Liver (tissue), 3 donors: ENCODE measurements at regions not wholly inside any gene's neighbourhood (a gene's known extent, or its start where the extent isn't known, plus 50 kb on each side); places are given as distances from the start of the nearest gene placed in this dataset.

ENCODE experiments used
- CTCF ChIP-seq: fragments of 150-350 bp; IDR thresholded peaks from 2 replicates; pipeline ENCODE4 v1.5.1; 2017; ENCODE audit warnings: improper control_type of control experiment, low read depth, low read length; ENCODE audit not compliant: missing input control
- EGR1 ChIP-seq, 2 donors: IDR thresholded peaks; 2 replicates each; pipeline ENCODE4 v1.6.1; 2016 to 2018; ENCODE audit warnings: antibody characterized with exemption in 2 of 2, low read depth in 2 of 2
- GABPA ChIP-seq, 2 donors: IDR thresholded peaks in 1 of 2; conservative IDR thresholded peaks in 1 of 2; 2 replicates each; pipeline ENCODE4 v1.6.1; 2016; ENCODE audit warnings: antibody characterized with exemption in 2 of 2, mild to moderate bottlenecking in 1 of 2, moderate library complexity in 1 of 2
- RAD21 ChIP-seq, 2 donors: IDR thresholded peaks; 2 replicates each; pipeline ENCODE4 v1.6.1; 2016; ENCODE audit warnings: antibody characterized with exemption in 2 of 2, mild to moderate bottlenecking in 2 of 2
- TAF1 ChIP-seq: conservative IDR thresholded peaks from 2 replicates; pipeline ENCODE4 v1.6.1; 2016; ENCODE audit warnings: antibody characterized with exemption, mild to moderate bottlenecking
- donor health status: healthy.
- donor health status: healthy.

GRCh38 chr16:54843424-54843750, 87.3 kb upstream of the IRX5 start:
- TF ChIP-seq CTCF (no peak), GABPA (IDR thresholded peaks at IDR 0.05 in 1 of 2, conservative IDR thresholded peaks at IDR 0.05 in 1 of 2) (no peak), RAD21 (IDR thresholded peaks at IDR 0.05) (no peak), EGR1 (IDR thresholded peaks at IDR 0.05; ENCODE audit: low read depth in 2 of 2) (no peak), TAF1 (no peak)
